GDM1 (cell line): ENCODE measurements at regions not wholly inside any gene's neighbourhood (a gene's known extent, or its start where the extent isn't known, plus 50 kb on each side); places are given as distances from the start of the nearest gene placed in this dataset.

ENCODE experiments used
- DNase-seq: peaks from one replicate; lab custom pipeline; 2025; lab: John Stamatoyannopoulos, UW

GRCh38 chr5:14983666-14984441 is 112.3 kb upstream of the ANKH start:
- peak; percentile 74 for DNase-seq

- DNase-seq: no peak
Measured at GRCh38 chr5:14980698-14981097, 109.1 kb upstream of the ANKH start.

DNA sequence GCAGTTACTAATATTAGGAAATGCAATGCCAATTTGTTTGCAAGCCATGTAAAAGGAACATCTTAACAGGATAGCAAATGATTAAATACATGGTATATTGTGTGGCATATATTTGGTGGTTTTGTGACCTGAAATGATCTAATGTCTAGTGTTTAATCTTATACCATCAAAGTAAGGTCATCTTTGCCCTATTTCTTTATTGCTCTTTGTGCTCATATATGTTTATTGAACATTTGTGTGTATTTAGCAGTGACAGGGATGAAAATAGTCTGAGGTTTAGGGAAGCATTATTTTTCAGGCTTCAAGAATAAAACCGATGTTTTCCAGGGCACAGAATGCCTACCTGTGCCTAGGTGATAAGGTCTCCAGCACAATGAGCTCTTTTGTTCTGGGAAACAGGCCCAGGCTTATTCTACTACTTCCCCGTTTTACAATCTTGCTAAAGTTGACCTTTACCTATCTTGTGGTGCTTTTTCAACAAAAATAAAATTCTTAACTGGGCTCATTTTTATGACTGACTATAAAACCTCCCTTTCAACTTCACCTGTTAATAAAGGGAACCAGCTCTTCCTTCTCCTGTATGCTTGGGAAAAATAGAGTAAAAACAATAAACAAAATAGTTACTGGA is 105.6 kb upstream of the ANKH start:
- no peak for DNase-seq

- no peak for DNase-seq
Measured at GRCh38 chr5:14976486-14976885, 104.9 kb upstream of the ANKH start.

DNA sequence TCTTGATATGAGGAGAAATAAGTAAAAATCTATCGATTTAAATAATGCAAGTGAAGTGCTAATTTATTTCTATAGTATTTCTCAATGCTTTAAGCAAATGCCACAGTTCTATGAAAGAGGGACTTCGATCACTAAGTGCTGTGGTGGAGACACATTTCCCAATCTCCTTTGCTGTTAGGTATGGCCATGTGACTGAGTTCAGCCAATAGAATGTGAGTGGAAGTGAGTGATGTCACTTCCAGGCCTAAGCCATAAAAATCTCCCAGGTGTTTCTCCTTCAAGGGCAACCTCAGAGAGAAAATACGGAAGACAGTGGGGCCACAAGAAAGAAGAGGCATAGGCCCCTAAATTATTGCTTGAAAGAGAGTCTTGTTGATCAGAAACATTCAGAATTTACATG is 100.3 kb upstream of the ANKH start:
- DNase-seq: no peak

DNA sequence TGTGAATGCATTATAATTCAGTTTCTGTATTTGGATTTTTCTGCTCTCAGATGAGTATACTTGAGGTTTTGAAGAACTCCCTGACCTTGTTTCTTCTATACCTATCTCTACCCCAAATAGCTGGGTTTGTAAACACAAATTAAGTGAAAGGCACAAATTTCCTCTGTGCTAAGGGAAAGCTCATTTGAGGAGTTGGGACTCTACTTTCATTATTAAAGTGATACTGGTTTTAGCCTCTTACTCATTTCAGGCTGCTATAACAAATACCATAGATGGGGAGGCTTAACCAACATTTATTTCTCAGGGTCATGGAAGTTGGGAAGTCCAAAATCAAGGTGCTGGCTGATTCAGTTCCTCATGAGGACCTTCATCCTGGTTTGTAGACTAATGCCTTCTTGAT is 97.2 kb upstream of the ANKH start:
- no peak for DNase-seq

DNA sequence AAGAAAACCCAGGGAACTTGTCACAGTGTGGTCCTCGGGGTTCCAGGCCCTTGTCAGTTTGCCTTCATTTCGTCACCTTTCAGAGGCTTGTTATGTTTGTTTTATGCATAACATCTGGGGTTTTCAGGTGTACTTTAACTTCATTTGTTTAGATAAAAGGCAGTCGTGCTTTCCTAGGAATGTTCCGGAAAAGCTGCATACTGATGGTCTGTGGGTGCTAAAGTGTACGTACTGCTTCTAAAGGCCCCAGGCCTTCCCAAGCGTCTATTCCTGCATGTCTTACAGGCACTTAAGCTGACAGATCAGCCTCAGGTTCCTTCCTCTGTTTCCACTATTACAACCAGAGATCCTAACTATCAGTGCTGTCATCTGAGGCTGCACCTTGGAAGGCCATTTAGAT is 95.6 kb upstream of the ANKH start:
- DNase-seq: no peak

GRCh38 chr5:14965815-14966214 is 94.2 kb upstream of the ANKH start:
- DNase-seq: no peak

GRCh38 chr5:14962604-14963003 is 91.0 kb upstream of the ANKH start:
- DNase-seq: no peak

- DNase-seq: no peak
Measured at GRCh38 chr5:14960120-14960462, 88.5 kb upstream of the ANKH start.

GRCh38 chr5:14959399-14960119 is 88.0 kb upstream of the ANKH start:
- DNase-seq: no peak

DNA sequence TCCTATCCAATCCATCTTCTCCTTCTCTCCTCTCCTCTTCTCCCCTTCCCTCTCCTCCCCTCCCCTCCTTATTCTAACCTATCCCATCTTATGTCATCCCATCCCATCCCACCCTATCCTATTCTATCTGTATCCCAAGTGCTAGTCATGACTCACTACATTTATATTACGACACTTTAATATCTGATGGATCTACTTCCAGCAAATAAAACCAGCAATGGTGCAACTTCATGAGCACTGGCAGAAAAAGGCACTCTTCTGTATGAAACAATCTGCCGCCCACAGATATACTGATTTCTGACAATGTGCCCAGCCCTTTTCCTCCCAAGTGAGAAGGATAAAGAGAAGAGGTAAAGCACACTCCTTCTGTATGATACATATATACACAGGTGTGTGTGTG is 86.6 kb upstream of the ANKH start:
- DNase-seq: no peak

GRCh38 chr5:14956423-14957046 is 85.0 kb upstream of the ANKH start:
- DNase-seq: no peak

DNA sequence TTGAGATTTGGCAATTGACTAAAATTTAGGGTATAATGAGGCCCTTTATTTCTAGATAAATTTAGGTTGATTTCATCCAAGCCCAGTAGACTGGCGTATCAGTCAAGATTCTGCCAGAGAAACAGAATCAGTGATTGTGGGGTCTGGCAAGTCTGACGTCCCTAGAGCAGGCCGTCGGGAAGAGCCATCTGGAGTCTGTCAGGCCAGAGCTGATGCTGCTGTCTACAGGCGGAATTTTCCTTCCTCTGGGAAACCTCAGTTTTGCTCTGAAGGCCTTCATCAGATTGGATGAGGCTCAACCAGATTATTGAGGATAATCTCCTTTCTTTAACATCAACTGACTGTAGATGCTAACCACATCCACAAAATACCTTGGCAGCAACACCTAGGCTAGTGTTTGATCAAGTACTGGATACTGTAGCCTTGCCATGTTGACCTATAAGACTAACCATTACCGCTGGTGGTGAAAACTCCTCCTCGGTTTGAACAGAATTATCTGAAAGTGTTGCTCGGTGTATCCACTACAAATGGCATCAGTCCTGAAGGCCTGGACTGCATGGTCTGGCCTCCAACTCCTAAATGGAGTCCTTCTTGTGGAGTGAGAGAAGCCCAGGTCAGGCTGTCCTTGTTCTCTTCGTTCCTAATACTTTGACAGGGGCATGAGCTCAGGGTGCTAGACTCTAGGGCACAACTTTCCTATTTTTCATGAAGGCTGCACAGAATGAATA is 83.2 kb upstream of the ANKH start:
- DNase-seq: no peak

- no peak for DNase-seq
Measured at GRCh38 chr5:14954216-14954615, 82.6 kb upstream of the ANKH start.

- DNase-seq: no peak
Measured at GRCh38 chr5:14953075-14953607, 81.6 kb upstream of the ANKH start.

DNA sequence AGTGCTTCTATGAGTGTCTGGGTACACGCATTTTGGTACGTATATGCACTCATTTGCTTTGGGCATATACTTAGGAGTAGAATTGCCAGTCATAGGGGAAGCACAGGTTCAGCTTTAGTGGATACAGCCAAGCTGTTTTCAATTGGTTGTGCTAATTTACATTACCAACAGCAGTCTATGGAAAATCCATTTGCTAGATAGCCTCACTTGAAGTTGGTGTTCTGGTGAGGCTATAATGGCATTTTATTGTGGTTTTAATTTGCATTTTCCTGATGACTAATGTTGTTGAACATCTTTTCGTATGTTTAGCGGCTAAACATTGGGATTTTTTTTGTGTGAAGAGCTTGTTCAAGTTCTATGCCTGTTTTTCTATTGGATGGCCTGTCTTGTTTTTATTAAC is 76.8 kb upstream of the ANKH start:
- no peak for DNase-seq

- peak; percentile 39 for DNase-seq
Measured at GRCh38 chr5:14946815-14947620, 75.4 kb upstream of the ANKH start.

DNA sequence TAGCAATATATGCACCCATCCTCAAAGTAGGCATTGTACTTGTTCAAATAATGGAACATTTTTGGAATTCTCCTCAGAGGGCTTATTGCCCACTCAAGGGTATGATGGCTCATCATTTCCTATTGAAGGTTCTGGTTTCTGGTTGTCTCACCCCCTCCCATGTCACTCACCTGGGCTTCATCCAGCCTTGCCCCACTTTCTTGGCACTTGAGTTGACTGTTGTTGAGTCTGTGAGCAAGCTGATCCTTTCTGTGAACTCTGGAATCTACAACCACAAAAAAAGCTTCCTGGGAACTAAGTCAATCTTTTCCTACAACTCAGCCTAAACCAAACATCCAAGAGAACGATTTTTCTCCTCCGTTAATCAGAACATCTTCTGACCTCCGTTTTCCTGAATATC is 73.9 kb upstream of the ANKH start:
- DNase-seq: no peak

GRCh38 chr5:14944996-14945395 is 73.4 kb upstream of the ANKH start:
- DNase-seq: no peak

DNA sequence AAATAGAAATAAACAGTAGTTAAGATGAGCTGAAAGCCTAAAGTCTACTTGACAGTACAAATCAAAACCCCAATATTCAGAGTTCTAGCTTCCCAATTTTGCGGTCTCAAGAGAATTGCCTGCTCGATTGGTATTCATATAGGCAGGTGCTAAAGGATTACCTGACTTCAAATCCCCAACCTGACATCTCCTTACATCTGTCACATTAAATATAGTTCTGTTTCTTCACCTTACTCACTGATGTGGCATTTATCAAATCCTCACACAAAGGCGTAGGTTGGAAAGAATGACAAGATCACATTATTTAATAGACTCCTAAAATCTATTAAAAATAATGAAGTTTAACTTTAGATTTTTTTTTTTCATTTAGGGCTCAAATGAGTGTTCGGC is 72.8 kb upstream of the ANKH start:
- no peak for DNase-seq
